GM21576 (cell line): ENCODE measurements at regions not wholly inside any gene's neighbourhood (a gene's known extent, or its start where the extent isn't known, plus 50 kb on each side); places are given as distances from the start of the nearest gene placed in this dataset.
"Not testable (repeated sequence)": the region's sequence is repeated elsewhere in the genome, so short reads cannot be mapped to it uniquely, and the experiment has no call there.

Source experiments
- ATAC-seq: cut with Tn5 transposase; IDR thresholded peaks from one replicate; pipeline ENCODE4 v1.9.1; 2021; ENCODE audit warnings: mild to moderate bottlenecking, moderate library complexity; ENCODE audit not compliant: unreplicated experiment

GRCh38 chr4:169898095-169898494 lies 128.1 kb downstream of the MFAP3L start:
- no peak for ATAC-seq

DNA sequence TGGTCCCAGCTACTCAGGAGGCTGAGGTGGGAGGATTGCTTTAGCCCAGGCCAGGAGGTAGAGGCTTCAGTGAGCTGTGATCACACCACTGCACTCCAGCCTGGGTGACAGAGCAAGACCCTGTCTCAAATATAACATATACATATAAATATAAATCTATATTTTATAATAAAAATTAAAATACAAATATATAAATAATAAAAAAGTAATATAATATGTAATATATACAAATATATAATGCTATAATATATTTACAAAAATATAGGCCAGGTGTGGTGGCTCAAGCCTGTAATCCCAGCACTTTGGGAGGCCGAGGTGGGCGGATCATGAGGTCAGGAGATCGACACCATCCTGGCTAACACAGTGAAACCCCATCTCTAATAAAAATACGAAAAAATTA lies 131.4 kb downstream of the MFAP3L start:
- ATAC-seq: not testable (repeated sequence)

DNA sequence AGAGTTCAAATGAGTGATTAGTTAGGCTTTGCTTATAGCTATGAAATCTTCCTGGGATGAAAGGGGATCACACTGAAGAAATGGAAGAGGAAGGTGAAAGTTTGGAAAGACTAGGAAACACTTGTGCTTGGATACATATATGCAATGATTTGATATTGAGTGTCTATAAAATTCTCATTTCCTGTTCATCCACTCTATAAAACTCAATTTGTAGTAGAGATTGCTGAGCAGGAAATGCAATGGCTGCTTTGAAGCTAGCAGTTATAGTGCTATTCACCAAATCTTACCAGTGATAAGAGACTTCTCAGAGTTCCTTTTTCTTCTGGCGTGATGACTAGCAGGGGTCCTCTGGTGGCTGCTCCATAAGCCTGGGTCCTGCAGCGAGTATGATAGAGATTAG lies 128.1 kb upstream of the HPF1 start:
- ATAC-seq: no peak

GRCh38 chr4:169881769-169882168 lies 124.0 kb upstream of the HPF1 start:
- ATAC-seq: no peak

DNA sequence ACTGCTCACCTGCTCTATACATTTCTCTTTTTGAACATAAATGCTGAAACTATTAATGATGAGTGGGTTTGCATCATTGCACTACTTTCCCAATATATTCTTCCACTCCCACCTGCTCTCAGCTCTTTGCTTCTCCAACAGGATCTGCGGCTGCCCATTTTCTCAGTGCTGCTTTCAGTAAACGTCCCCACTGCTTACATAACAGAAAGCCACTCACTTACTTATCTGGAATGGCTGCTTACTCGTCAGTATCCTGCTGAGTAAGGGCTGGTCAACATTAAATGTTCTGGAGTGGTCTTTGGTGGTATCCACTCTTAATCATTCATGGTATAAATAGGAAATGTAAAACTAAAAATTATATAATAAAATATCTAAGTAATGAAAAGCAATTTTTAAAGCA lies 112.8 kb upstream of the HPF1 start:
- ATAC-seq: no peak

DNA sequence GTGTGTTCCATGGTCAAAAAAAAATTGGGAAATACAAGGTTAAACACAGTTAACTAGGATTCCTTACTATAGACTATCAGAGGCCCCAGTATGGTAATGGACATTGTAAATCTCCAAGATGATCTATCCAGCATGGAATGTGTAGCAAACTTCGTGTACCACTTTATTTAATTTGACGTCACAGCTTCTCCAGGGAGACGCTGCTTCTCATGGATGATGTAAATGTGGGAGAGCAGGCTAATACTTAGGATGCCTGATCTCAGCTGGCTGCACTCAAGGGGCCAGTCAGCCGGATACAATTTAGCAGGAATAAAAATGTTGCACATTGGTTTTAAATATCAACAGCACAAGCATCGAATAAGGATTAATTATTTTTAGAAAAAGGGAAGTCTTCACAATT lies 111.7 kb upstream of the HPF1 start:
- no peak for ATAC-seq

DNA sequence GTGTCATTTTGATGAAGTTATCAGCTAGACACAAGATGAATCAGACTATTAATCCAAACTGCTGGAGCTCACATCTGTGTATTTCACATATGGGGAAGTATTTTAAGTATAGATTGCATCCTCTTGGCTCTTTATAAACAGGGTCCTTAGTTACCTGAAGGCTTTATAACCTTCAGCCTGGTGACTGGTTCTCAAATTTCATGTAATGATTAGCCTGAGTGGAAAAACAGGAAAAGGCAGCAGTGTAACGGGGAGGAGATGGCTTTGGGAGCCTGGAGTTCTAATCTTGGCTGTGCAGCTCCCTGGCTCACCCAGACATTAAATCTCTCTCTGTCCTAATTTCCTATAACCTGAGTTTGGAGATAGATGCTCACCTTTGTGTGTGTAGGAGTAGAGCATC lies 103.8 kb upstream of the HPF1 start:
- no peak for ATAC-seq

DNA sequence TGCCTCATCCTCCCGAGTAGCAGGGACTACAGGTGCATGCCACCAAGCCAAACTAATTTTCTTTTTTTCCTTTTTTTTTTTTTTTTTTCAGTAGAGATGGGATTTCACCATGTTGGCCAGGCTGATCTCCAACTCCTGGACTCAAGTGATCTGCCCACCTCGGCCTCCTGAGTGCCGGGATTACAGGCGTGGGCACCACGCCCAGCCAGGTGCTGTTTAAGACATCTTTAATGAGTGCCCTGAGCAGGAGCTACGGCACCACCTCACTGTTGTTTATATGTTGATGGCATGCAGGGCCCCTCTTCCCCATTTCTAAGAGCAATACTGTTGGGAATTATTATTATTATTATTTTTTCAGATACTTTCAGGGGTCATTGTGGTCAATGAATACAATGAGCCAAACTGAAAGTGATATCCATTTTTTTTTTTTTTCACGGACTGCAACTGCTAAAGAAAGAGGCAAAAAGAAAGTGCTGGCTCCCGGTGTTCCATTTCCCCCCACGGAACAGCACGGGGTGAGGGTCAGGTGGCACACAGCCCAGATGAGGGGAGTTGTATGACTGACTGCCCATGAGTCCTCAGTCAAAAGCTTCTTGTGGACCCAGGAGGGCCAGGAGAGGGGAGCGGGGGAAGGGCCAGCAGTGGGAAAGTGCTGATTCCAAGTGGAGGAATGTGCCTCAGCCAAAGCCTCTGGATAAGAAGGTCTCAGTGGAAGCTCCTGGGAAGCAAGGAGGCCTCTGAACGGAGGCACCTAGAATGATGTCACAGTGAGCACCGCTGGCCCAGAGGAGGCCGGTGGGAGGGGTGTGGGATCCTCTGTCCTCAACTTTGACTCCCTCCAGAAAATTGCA lies 101.8 kb upstream of the HPF1 start:
- ATAC-seq: no peak

DNA sequence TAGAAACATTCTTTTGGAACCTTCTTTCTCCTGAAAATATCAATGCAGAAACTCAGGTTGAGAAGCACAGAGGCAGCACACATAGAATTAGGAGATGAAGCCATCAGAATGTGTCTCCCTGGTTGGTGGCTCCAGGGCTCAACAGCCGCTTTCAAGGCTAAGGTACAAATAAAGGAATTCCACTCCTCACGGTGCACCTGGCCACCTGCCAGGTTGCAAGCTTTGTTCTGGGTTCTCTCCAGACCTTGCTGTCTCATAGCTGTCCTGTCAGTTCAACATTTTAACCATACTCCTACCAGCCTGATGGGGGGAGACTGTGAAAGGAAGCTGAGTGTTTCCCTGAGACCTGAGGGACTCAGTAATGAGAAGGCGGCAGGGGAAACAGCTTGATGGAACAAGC lies 96.3 kb upstream of the HPF1 start:
- no peak for ATAC-seq

DNA sequence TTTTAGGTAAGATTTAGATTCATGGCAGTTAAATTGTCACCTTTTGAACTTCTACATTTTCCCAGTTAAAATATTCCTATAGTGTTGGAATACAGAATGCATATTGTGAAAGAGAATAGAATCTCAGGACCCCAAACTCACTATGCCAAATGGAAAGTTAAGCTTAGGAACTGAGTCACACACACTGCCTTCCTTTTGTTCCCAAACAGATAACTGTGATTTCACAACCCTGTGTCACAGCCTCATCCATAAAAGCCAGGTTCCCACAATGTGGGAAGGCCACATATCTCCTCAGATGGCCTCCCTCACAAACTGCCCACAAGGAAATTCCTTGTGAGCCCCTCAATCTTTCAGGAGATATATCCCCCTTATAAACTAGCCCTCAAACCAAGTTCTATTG lies 94.7 kb upstream of the HPF1 start:
- no peak for ATAC-seq

- no peak for ATAC-seq
Observed at GRCh38 chr4:169851750-169852149, 94.0 kb upstream of the HPF1 start.

GRCh38 chr4:169849456-169849855 lies 91.7 kb upstream of the HPF1 start:
- no peak for ATAC-seq

GRCh38 chr4:169848018-169848417 lies 90.3 kb upstream of the HPF1 start:
- ATAC-seq: no peak

DNA sequence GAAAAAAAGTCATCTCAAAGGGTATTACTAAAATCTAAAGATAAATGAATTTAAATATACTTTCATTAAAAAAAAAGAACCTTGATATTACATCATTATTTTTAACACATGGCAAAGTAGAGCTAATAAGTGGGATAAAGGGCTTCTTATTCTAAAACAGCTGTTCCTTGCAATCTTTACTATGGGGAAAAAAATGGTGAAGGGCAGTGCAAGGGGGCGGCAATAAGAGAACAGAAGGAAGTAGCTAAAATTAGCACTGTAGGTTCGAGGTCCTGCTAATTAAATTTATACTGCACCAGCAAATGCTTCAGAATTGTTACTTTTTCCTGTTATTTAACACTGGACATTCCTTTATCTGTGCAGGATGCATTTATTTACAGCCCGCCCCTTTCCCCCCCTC lies 89.4 kb upstream of the HPF1 start:
- ATAC-seq: no peak

DNA sequence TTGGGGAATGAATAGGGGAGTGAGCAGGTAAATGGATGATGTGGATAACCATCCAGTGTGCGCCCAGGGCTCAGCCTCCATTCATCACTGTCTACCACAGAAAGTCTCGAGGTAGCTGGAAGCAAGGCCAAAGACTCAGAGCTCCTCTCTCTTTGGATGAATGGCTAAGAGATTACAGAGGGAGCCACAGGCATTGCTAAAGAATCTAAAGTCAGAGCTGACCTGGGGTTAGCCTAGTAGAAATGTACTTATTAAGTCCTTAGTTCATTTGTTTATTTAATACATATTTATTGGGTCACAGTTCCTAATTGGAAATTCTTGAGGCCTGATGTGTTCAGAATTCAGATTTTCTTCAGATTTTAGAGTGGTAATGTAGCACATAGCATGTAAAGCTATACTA lies 88.7 kb upstream of the HPF1 start:
- ATAC-seq: no peak

GRCh38 chr4:169841776-169842175 lies 84.0 kb upstream of the HPF1 start:
- no peak for ATAC-seq

GRCh38 chr4:169840554-169840953 lies 82.8 kb upstream of the HPF1 start:
- ATAC-seq: no peak

DNA sequence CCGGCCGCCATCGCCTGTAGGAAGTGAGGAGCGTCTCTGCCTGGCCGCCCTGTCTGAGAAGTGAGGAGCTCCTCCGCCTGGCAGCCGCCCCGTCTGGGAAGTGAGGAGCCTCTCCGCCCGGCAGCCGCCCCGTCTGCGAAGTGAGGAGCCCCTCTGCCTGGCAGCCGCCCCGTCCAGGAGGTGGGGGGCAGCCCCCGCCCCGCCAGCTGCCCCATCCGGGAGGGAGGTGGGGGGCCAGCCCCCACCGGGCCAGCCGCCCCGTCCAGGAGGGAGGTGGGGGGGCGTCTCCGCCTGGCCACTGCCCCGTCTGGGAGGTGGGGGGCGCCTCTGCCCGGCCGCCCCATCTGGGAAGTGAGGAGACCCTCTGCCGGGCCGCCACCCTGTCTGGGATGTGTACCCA lies 70.6 kb upstream of the HPF1 start:
- not testable (repeated sequence) for ATAC-seq

GRCh38 chr4:169826634-169827187 lies 69.0 kb upstream of the HPF1 start:
- ATAC-seq: no peak

DNA sequence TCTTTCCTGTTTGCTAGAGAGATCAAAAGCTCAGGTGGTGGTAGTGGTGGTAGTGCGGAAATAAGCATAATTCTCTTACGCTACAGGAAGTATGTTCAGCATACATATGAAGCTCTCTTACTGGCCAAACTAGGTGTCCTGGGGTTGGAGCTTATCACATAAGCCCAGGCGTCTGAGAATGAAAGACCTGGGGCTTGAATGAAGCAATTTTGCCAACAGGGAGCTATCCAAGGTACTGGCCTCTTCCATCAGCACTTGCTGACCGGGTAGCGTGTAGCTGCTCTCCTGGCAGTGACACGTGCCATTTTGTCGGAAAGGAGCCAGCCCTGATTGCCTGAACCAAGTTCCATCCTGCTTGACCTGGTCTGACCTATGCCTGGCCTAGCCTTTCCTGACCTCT lies 65.9 kb upstream of the HPF1 start:
- ATAC-seq: no peak

GRCh38 chr4:169821402-169821801 lies 63.7 kb upstream of the HPF1 start:
- ATAC-seq: no peak

DNA sequence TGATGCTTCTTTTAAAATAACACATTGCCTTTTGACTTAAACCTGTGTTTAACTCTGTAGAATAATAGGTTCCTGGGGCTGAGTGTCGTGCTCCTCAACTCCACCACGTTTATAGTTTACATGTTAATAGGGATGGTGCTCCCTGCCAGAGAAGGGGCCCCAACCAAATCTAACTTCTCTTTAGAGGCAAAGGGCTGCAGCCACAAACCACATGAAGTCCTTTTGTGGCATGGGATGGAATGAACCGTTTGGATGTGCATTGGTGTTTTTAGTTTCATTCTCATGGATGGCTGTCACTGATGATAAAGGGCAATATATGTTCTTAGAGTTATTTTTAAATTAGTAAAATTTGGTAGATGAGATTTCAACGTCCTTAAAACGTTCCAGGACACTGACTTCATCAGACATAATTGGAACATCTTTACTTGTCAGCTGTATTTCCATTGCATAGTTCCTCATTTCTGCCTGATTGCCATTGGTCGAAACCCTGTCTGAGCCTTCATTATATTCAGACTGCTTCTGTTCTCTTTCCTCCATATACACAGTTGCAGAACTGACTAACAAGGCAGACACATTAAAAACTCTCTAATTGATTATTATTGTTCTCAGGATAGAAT lies 60.4 kb upstream of the HPF1 start:
- ATAC-seq: no peak
